Kidney epithelial cell (primary cell): ENCODE measurements at regions not wholly inside any gene's neighbourhood (a gene's known extent, or its start where the extent isn't known, plus 50 kb on each side); places are given as distances from the start of the nearest gene placed in this dataset.

Experiments
- DNase-seq: peaks from one replicate; pipeline ENCODE4 v3.0.0-alpha.2; 2010; ENCODE audit warnings: low read depth
- H3K27me3 ChIP-seq: 2 replicates; pipeline ENCODE4 v1.6.0; 2011; ENCODE audit warnings: low read length; ENCODE audit not compliant: control insufficient read depth, insufficient read depth
- H3K36me3 ChIP-seq: 2 replicates; pipeline ENCODE4 v1.5.1; 2011; ENCODE audit warnings: low read length; ENCODE audit not compliant: control insufficient read depth, insufficient read depth
- H3K4me3 ChIP-seq: 2 replicates; pipeline ENCODE4 v1.5.1; 2011; ENCODE audit warnings: low read depth, mild to moderate bottlenecking, control low read depth, low read length
- TF ChIP-seq, protein P1 (sequence below): IDR thresholded peaks from 2 replicates; pipeline ENCODE4 v1.5.1; 2011; ENCODE audit warnings: mild to moderate bottlenecking, moderate library complexity, low read length, control low read depth, inconsistent platforms; ENCODE audit not compliant: insufficient read depth, poor library complexity, severe bottlenecking

GRCh38 chr4:44777115-44777514 lies 50.8 kb upstream of the GNPDA2 start:
- no peak overlapping the region for H3K4me3 ChIP-seq
- TF ChIP-seq, protein P1, sequence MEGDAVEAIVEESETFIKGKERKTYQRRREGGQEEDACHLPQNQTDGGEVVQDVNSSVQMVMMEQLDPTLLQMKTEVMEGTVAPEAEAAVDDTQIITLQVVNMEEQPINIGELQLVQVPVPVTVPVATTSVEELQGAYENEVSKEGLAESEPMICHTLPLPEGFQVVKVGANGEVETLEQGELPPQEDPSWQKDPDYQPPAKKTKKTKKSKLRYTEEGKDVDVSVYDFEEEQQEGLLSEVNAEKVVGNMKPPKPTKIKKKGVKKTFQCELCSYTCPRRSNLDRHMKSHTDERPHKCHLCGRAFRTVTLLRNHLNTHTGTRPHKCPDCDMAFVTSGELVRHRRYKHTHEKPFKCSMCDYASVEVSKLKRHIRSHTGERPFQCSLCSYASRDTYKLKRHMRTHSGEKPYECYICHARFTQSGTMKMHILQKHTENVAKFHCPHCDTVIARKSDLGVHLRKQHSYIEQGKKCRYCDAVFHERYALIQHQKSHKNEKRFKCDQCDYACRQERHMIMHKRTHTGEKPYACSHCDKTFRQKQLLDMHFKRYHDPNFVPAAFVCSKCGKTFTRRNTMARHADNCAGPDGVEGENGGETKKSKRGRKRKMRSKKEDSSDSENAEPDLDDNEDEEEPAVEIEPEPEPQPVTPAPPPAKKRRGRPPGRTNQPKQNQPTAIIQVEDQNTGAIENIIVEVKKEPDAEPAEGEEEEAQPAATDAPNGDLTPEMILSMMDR: no peak
- DNase-seq: no peak
- no peaks in the 10 kb centered on the region for H3K27me3 ChIP-seq
- H3K36me3 ChIP-seq: no peaks in the 10 kb centered on the region
